ENCODE measurements at regions not wholly inside any gene's neighbourhood (a gene's known extent, or its start where the extent isn't known, plus 50 kb on each side); places are given as distances from the start of the nearest gene placed in this dataset.

GRCh38 chrX:22526339-22526738, 253.6 kb downstream of the CBLL2 start:
- TF ChIP-seq ARNTL (CRISPR knock-in tag; IDR thresholded peaks at IDR 0.05; ENCODE audit: borderline replicate concordance, low read depth) (no peak), ZFP30 (CRISPR knock-in tag; IDR thresholded peaks at IDR 0.05) (no peak), TCF4 (CRISPR knock-in tag; IDR thresholded peaks at IDR 0.05; ENCODE audit: borderline replicate concordance) (no peak), ZNF565 (CRISPR knock-in tag; conservative IDR thresholded peaks at IDR 0.05; ENCODE audit: low read depth) (no peak), ISL1 (CRISPR knock-in tag; IDR thresholded peaks at IDR 0.05) (no peak), ZFP3 (CRISPR knock-in tag; IDR thresholded peaks at IDR 0.05) (no peak), BACH2 (CRISPR knock-in tag; IDR thresholded peaks at IDR 0.05; ENCODE audit: borderline replicate concordance) (no peak), CSDC2 (CRISPR knock-in tag; IDR thresholded peaks at IDR 0.05) (no peak), RARB (CRISPR knock-in tag; IDR thresholded peaks at IDR 0.05) (no peak), PATZ1 (CRISPR knock-in tag; IDR thresholded peaks at IDR 0.05; ENCODE audit: borderline replicate concordance) (no peak), ZNF70 (CRISPR knock-in tag; IDR thresholded peaks at IDR 0.05) (no peak)
- TF ChIP-seq, protein P1, sequence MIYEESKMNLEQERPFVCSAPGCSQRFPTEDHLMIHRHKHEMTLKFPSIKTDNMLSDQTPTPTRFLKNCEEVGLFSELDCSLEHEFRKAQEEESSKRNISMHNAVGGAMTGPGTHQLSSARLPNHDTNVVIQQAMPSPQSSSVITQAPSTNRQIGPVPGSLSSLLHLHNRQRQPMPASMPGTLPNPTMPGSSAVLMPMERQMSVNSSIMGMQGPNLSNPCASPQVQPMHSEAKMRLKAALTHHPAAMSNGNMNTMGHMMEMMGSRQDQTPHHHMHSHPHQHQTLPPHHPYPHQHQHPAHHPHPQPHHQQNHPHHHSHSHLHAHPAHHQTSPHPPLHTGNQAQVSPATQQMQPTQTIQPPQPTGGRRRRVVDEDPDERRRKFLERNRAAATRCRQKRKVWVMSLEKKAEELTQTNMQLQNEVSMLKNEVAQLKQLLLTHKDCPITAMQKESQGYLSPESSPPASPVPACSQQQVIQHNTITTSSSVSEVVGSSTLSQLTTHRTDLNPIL (CRISPR knock-in tag; IDR thresholded peaks at IDR 0.05; ENCODE audit: low read depth), result no peak
